Ascending aorta (tissue), 2 donors: ENCODE measurements at regions not wholly inside any gene's neighbourhood (a gene's known extent, or its start where the extent isn't known, plus 50 kb on each side); places are given as distances from the start of the nearest gene placed in this dataset.
A peak's percentile ranks its signal among the peaks of the same experiment; 100 is the strongest.

Source experiments
- DNase-seq, 2 donors: peaks; one replicate each; pipeline ENCODE4 v3.0.0-alpha.2; 2019; ENCODE audit warnings: low spot score in 2 of 2
- H3K27ac ChIP-seq, 2 donors: fragments of 200-600 bp; sonication (generic); one replicate each; pipeline ENCODE4 v1.5.1; 2016 to 2017; ENCODE audit warnings: mild to moderate bottlenecking in 1 of 2
- H3K27me3 ChIP-seq: fragments of 200-600 bp; sonication (generic); one replicate; pipeline ENCODE4 v1.5.1; 2017
- H3K36me3 ChIP-seq, 2 donors: fragments of 200-600 bp; sonication (generic); one replicate each; pipeline ENCODE4 v1.5.1; 2016
- H3K4me1 ChIP-seq, 2 donors: fragments of 200-600 bp; sonication (generic); one replicate each; pipeline ENCODE4 v1.5.1; 2016 to 2017; ENCODE audit warnings: mild to moderate bottlenecking in 1 of 2
- H3K4me3 ChIP-seq, 2 donors: fragments of 200-600 bp; sonication (generic); one replicate each; pipeline ENCODE4 v1.5.1; 2016 to 2017; ENCODE audit warnings: mild to moderate bottlenecking in 1 of 2
- H3K9me3 ChIP-seq, 2 donors: fragments of 200-600 bp; sonication (generic); one replicate each; pipeline ENCODE4 v1.5.1; 2016
- intact Hi-C: fragments of 100-400 bp; cut with DNase I; formaldehyde crosslinking; loops from one replicate; pipeline ENCODE4 v1.15.1; 2023
- TF ChIP-seq, protein P1 (sequence below), 3 experiments: fragments of 200-600 bp in 2 of 3; fragments of 450-650 bp in 1 of 3; sonication (generic) in 2 of 3; IDR thresholded peaks; one replicate each; pipeline ENCODE4 v1.5.1; 2016 to 2019; ENCODE audit warnings: antibody characterized with exemption in 3 of 3, mild to moderate bottlenecking in 1 of 3, moderate library complexity in 1 of 3

DNA sequence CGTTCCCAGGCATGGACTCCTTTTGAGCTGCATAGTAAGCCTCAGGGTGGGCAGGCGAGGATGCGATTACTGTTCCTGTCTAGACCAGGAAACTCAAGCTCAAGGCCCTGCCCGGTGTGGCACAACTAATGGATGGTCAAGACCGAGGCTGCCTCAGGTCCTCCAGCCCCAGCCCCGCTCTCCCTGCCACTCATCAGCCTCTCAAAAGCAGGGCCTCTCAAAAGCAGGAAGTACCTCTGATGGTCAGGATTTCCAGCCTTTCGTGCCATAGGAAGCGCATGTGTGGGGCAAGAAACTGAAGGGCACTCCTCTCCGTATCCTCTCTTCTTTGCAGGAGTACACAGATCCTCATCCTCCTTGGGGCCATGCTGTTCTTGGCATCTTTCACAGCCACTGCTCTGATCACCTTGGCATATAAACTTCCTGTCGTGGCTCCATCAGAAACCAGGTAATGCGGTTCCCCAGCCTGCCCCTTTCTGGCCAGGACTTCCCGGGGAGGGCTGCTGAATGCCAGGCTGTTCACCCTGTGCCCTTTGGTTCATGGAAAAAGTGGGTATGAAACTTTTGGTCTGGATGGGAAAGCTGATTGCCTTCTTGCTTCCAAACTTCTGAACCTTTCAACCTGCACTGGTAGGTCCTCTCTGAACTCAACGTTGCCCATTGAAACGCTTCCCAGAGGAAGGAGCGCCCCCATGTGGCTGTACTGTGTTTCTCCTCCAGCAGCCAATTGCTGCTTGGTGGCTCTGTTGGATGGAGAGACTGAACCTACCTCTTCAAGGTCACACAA lies 82.8 kb upstream of the SEC11C start:
- peak in 1 of 2 donors; percentile 85 for DNase-seq
- TF ChIP-seq, protein P1, sequence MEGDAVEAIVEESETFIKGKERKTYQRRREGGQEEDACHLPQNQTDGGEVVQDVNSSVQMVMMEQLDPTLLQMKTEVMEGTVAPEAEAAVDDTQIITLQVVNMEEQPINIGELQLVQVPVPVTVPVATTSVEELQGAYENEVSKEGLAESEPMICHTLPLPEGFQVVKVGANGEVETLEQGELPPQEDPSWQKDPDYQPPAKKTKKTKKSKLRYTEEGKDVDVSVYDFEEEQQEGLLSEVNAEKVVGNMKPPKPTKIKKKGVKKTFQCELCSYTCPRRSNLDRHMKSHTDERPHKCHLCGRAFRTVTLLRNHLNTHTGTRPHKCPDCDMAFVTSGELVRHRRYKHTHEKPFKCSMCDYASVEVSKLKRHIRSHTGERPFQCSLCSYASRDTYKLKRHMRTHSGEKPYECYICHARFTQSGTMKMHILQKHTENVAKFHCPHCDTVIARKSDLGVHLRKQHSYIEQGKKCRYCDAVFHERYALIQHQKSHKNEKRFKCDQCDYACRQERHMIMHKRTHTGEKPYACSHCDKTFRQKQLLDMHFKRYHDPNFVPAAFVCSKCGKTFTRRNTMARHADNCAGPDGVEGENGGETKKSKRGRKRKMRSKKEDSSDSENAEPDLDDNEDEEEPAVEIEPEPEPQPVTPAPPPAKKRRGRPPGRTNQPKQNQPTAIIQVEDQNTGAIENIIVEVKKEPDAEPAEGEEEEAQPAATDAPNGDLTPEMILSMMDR (IDR thresholded peaks at IDR 0.05) = peak; percentile 73 to 78 (median 78)
- Histone ChIP-seq H3K4me1 (peaks cover 9 to 33% of the 10 kb centered on the region in 2 donors), H3K27me3 (no peaks in the 10 kb centered on the region), H3K36me3 (no peaks in the 10 kb centered on the region), H3K9me3 (no peaks in the 10 kb centered on the region), H3K4me3 (no peak overlapping the region), H3K27ac (peak overlapping the region; percentile 63 to 83)
- intact Hi-C loops = loop anchor here (1.0 to 2.0 kb wide), 2 partner anchors 198 to 276 kb away; no protein-coding TSS in a partner anchor

DNA sequence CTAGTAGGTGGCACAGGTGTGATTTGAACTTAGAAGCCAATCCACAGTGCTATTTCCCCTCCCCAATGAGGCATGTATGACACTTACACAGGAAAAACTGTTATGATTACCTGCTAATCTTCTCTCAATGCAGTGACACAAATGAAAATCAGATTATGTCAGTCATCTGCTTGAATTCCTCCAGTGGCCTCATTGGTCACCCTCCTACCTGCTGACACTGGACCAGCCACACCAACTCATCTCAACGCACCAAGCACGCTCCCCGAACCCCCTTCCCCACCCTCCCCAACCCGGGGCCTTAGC lies 82.2 kb upstream of the SEC11C start:
- no peak overlapping the region for H3K4me3 ChIP-seq
- no peaks in the 10 kb centered on the region for H3K27me3 ChIP-seq
- peaks cover 6 to 28% of the 10 kb centered on the region in 2 donors for H3K4me1 ChIP-seq
- H3K9me3 ChIP-seq = no peaks in the 10 kb centered on the region
- H3K27ac ChIP-seq = peak overlapping the region; percentile 63 to 83
- no peaks in the 10 kb centered on the region for H3K36me3 ChIP-seq
- TF ChIP-seq, protein P1 (IDR thresholded peaks at IDR 0.05) = no peak
- no peak for DNase-seq
- intact Hi-C loops = loop anchor here (1.0 to 2.0 kb wide), 2 partner anchors 199 to 276 kb away; no protein-coding TSS in a partner anchor

DNA sequence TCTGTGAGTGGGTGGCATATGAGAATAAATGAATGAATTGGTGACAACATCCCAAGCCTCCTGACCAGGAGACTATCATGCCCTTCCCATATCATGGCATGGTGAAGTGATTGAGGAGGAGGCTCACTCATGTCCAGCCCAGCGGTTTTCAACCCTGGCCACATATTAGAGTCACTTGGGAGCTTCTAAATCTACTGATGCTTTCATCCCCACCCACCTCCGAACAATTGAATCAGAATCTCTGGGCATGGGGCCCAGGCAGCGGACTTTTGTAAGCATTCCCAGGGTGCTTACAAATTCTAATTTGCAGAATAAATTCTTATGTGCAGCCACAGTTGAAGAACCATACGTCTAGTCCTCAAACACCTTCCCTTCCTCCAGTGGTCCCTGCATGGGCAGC lies 81.7 kb upstream of the SEC11C start:
- H3K4me1 ChIP-seq = peaks cover 4 to 23% of the 10 kb centered on the region in 2 donors

DNA sequence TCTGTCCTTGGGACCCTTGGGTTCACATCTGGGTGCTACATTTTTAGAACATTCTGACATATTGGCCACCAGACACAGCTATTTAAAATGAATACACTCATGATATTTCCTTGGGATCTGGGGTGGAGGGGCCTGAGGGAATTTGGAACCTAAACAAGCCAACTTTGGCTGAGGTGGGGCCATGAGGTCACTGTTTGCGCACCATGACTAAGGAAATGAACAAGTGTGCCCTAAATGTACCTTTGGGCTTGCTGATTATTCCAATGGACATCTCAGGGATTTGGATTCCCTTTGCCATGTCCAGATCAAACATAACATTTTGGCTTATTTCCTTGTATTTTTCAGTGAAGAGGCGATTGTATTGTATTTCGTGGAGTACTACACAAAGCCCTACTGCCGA lies 80.5 kb upstream of the SEC11C start:
- TF ChIP-seq, protein P1 (IDR thresholded peaks at IDR 0.05) = no peak
- peaks cover 4 to 14% of the 10 kb centered on the region in 2 donors for H3K4me1 ChIP-seq
- intact Hi-C loops = no loop called here
- H3K27ac ChIP-seq = no peak overlapping the region
- no peak for DNase-seq
- H3K36me3 ChIP-seq = no peaks in the 10 kb centered on the region
- H3K9me3 ChIP-seq = no peaks in the 10 kb centered on the region
- no peak overlapping the region for H3K4me3 ChIP-seq
- no peaks in the 10 kb centered on the region for H3K27me3 ChIP-seq

More for the DNA sequence above, 81.7 kb upstream of the SEC11C start:
- intact Hi-C loops = loop anchor here (1.0 to 2.0 kb wide), 2 partner anchors 199 to 277 kb away; no protein-coding TSS in a partner anchor
- peak in 1 of 2 donors; percentile 77 for DNase-seq
- H3K27ac ChIP-seq = peak overlapping the region; percentile 32 to 83
- TF ChIP-seq, protein P1 (IDR thresholded peaks at IDR 0.05) = no peak
- no peaks in the 10 kb centered on the region for H3K9me3 ChIP-seq
- no peaks in the 10 kb centered on the region for H3K27me3 ChIP-seq
- no peak overlapping the region for H3K4me3 ChIP-seq
- H3K36me3 ChIP-seq = no peaks in the 10 kb centered on the region

DNA sequence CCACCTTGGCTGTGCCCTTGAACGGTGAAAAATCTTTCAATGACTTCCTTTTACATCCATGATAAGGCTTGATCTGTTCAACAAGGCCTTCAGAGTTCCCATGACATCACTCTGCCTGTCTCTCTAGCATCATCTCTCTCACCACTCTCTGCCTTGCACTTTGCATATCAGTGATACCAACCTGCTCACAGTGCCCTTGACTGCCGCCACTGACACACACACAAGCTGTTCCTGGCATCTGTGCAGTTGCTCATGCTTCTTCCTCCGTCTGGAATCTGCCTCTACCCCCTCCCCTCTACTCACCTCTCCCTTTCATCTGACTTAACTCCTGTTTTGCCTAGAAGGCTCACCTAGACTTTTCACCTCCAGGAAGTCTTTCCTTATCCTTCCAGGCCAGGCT lies 79.1 kb upstream of the SEC11C start:
- TF ChIP-seq, protein P1 (IDR thresholded peaks at IDR 0.05) = no peak
- Histone ChIP-seq H3K27ac (no peak overlapping the region), H3K9me3 (no peaks in the 10 kb centered on the region), H3K4me3 (no peak overlapping the region), H3K27me3 (no peaks in the 10 kb centered on the region), H3K4me1 (peaks cover 4% of the 10 kb centered on the region in 2 donors), H3K36me3 (no peaks in the 10 kb centered on the region)
- intact Hi-C loops = no loop called here
- DNase-seq = no peak
